ENCODE measurements at regions not wholly inside any gene's neighbourhood (a gene's known extent, or its start where the extent isn't known, plus 50 kb on each side); places are given as distances from the start of the nearest gene placed in this dataset.

DNA sequence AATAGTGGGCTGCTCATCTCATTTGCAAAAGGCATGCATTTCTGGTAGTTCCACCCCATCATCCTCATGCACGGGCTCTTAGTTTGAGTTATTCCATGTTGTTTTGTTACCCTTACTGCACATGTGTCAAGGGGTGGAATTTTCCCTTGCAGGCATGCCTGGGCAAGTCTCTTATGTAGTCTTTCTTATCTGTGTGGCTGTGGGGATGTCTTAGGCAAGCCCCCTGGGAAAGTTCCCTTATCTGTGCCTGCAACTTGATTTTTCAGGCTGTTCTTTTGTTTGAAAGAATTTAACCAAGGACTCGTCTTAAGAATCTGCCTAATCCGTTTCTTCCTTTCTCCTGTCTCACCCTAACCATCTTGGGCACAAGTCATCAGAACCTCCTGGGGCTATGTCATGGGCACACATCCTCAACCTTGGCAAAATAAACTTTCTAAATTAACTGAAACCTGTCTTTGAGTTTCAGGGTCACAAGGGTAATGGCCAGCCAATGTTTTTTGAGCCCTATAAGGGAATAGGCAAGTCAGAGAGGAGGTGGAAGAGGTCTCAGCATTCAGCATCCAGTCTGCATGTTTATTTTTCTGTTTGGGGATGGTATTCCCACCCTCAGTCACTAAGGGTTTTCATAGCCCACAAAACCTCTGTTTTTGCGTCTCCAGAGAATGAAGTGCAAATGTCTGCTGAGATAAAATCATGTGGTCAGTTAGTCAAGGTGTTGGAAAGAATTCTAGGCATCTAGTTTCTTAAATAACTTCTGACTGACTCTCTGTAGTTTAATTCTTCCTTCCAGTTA lies 579.7 kb downstream of the PLA2G4A start:
- TF ChIP-seq, protein P1, sequence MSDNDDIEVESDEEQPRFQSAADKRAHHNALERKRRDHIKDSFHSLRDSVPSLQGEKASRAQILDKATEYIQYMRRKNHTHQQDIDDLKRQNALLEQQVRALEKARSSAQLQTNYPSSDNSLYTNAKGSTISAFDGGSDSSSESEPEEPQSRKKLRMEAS (IDR thresholded peaks at IDR 0.05) = no peak
- TF ChIP-seq, protein P2, sequence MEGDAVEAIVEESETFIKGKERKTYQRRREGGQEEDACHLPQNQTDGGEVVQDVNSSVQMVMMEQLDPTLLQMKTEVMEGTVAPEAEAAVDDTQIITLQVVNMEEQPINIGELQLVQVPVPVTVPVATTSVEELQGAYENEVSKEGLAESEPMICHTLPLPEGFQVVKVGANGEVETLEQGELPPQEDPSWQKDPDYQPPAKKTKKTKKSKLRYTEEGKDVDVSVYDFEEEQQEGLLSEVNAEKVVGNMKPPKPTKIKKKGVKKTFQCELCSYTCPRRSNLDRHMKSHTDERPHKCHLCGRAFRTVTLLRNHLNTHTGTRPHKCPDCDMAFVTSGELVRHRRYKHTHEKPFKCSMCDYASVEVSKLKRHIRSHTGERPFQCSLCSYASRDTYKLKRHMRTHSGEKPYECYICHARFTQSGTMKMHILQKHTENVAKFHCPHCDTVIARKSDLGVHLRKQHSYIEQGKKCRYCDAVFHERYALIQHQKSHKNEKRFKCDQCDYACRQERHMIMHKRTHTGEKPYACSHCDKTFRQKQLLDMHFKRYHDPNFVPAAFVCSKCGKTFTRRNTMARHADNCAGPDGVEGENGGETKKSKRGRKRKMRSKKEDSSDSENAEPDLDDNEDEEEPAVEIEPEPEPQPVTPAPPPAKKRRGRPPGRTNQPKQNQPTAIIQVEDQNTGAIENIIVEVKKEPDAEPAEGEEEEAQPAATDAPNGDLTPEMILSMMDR (IDR thresholded peaks at IDR 0.05) = no peak
- TF ChIP-seq NR3C1 (IDR thresholded peaks at IDR 0.05) (no peak), POLR2A (IDR thresholded peaks at IDR 0.05; ENCODE audit: low read length) (no peak), FOSL2 (IDR thresholded peaks at IDR 0.05) (no peak), FOSL2 (CRISPR knock-in tag; IDR thresholded peaks at IDR 0.05) (no peak), CBX2 (IDR thresholded peaks at IDR 0.05; ENCODE audit: borderline replicate concordance, low read depth) (no peak), EP300 (IDR thresholded peaks at IDR 0.05) (no peak), HEYL (CRISPR knock-in tag; IDR thresholded peaks at IDR 0.05) (no peak), NFE2L2 (conservative IDR thresholded peaks at IDR 0.05; ENCODE audit: low read length) (no peak)
- TF ChIP-seq, protein P3, sequence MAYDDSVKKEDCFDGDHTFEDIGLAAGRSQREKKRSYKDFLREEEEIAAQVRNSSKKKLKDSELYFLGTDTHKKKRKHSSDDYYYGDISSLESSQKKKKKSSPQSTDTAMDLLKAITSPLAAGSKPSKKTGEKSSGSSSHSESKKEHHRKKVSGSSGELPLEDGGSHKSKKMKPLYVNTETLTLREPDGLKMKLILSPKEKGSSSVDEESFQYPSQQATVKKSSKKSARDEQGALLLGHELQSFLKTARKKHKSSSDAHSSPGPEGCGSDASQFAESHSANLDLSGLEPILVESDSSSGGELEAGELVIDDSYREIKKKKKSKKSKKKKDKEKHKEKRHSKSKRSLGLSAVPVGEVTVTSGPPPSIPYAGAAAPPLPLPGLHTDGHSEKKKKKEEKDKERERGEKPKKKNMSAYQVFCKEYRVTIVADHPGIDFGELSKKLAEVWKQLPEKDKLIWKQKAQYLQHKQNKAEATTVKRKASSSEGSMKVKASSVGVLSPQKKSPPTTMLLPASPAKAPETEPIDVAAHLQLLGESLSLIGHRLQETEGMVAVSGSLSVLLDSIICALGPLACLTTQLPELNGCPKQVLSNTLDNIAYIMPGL (CRISPR knock-in tag; IDR thresholded peaks at IDR 0.05; ENCODE audit: borderline replicate concordance) = no peak
- TF ChIP-seq, protein P4, sequence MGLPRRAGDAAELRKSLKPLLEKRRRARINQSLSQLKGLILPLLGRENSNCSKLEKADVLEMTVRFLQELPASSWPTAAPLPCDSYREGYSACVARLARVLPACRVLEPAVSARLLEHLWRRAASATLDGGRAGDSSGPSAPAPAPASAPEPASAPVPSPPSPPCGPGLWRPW (IDR thresholded peaks at IDR 0.05) = no peak

Measured in A549 (cell line).